ENCODE measurements at regions not wholly inside any gene's neighbourhood (a gene's known extent, or its start where the extent isn't known, plus 50 kb on each side); places are given as distances from the start of the nearest gene placed in this dataset.

DNA sequence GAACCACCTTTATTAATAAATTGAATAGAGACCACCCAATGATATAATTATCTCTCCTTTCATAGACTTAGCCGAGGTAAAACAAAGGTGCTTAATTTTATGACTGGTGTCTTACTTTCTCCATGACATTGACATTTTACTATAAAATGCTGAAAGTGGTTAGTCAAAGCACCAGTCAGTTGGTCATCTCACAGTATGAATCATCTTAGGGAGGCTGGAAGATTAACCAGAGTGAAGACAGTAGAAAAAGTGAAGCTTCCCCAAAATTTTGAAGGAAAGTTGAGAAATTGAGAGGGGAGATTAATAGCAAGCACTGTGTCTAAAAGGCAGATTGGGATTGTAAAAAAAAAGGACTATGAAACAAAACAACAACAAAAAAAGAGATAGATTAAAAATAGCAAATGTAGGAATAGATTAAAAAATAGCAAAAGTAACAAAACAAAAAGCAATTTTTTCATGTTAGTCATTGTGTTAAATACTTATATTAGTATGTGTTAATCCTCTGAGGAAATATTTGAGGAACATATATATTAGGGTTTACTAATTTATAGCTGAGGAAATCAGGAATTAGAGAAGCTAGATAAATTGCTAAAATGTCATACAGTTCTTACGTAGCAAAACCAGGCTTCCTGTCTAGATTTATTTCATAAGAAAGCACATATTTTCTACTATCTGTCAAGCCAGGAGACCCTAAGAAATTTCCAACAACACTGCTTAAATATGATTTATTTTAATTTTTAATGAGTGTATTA, 557.3 kb upstream of the ANO5 start:
- no peak for TF ChIP-seq CTCF (IDR thresholded peaks at IDR 0.05; ENCODE audit: control extremely low read depth, extremely low read depth, low read depth, missing control alignments)
- no peak for DNase-seq (ENCODE audit: extremely low spot score)
- ChIA-PET POLR2A (no interaction called here), CTCF (no interaction called here)

- CTCF ChIA-PET = no interaction called here
Measured at GRCh38 chr11:21636561-21636960, 556.3 kb upstream of the ANO5 start.

DNA sequence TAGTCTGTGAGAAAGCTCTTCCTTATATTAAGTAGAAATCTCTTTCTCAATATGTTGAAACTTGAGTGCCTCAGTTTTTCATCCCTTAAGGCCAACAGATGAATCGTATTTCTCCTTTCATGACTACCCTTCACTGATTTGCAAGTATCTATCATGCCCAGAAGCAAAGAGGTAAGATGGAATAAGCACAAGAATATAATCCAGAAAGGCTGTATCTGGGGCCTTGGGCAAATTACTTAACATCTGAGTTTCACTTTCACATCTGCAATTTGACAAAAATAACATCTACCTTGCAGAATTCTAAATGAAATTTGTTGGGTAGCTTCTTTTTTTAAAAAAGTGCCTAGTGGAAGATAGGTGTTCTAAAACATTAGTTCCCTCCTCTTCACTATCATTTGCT, 552.4 kb upstream of the ANO5 start:
- ChIA-PET POLR2A (no interaction called here), CTCF (no interaction called here)
- no peak for DNase-seq (ENCODE audit: extremely low spot score)
- no peak for TF ChIP-seq CTCF (IDR thresholded peaks at IDR 0.05; ENCODE audit: control extremely low read depth, extremely low read depth, low read depth, missing control alignments)

More at GRCh38 chr11:21636561-21636960, 556.3 kb upstream of the ANO5 start:
- DNase-seq (ENCODE audit: extremely low spot score) = no peak
- no peak for TF ChIP-seq CTCF (IDR thresholded peaks at IDR 0.05; ENCODE audit: control extremely low read depth, extremely low read depth, low read depth, missing control alignments)
- POLR2A ChIA-PET = no interaction called here

DNA sequence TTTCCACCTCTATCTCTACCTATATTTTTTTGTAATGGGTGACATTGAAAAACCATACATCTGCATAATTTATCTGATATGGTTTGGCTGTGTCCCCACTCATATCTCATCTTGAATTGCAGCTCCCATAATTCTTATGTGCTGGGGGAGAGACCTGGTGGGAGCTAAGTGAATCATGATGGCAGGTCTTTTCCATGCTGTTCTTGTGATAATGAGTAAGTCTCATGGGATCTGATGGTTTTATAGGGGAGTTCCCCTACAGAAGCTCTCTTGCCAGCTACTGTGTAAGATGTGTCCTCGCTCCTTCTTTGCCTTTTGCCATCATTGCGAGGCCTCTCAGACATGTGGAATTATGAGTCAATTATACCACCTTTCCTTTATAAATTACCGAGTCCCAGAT, 551.0 kb upstream of the ANO5 start:
- POLR2A ChIA-PET = no interaction called here
- CTCF ChIA-PET = no interaction called here
- DNase-seq (ENCODE audit: extremely low spot score) = no peak
- no peak for TF ChIP-seq CTCF (IDR thresholded peaks at IDR 0.05; ENCODE audit: control extremely low read depth, extremely low read depth, low read depth, missing control alignments)

DNA sequence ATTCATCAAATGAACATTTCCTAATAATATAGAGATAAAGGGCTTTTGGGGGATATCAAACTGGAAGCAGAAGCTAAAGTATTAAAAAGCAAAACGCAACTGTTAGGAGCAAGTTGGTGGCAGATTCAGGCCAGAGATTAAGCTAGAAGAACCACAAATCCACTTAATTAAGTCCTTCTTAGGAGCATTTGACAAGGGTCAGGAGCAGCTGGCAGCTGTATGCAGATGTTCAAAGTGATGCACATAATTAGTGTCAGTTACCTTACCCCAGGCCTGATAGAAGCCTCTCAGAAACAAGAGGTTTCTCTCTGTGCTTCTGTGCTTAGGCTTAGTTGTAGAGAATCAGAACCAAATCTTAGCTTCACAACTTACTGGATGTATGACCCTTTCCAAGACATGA, 546.5 kb upstream of the ANO5 start:
- no peak for TF ChIP-seq CTCF (IDR thresholded peaks at IDR 0.05; ENCODE audit: control extremely low read depth, extremely low read depth, low read depth, missing control alignments)
- CTCF ChIA-PET = interaction anchor here (0.9 kb wide), 1 partner anchor 18 kb away, joined by 3 read pairs; no protein-coding TSS in a partner anchor
- POLR2A ChIA-PET = no interaction called here
- DNase-seq (ENCODE audit: extremely low spot score) = no peak

- CTCF ChIA-PET = no interaction called here
- DNase-seq (ENCODE audit: extremely low spot score) = no peak
- POLR2A ChIA-PET = no interaction called here
- no peak for TF ChIP-seq CTCF (IDR thresholded peaks at IDR 0.05; ENCODE audit: control extremely low read depth, extremely low read depth, low read depth, missing control alignments)
Measured at GRCh38 chr11:21650961-21651360, 541.9 kb upstream of the ANO5 start.
